ENCODE measurements at regions not wholly inside any gene's neighbourhood (a gene's known extent, or its start where the extent isn't known, plus 50 kb on each side); places are given as distances from the start of the nearest gene placed in this dataset.
"Not testable (repeated sequence)": the region's sequence is repeated elsewhere in the genome, so short reads cannot be mapped to it uniquely, and the experiment has no call there.

DNA sequence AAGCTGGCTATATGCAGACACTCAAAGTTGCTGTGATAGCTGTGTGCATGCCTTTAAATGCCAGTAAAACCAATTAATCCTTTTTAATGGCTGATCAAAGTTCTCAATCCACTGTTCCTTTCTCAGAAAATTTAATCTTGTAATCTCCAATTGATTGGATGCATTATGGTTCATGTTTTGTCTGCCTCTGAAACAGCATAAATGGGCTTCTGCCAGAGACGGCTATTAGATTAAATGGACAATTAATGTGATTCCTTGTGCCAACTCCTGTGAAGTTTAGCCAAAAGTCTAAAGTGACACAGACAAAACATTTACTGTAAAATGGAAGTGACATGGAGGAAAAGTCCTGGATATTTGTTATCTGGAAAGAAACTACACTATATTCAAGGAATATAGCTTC lies 952.5 kb upstream of the FAT3 start:
- H3K36me3 Mint-ChIP-seq, result no peaks in the 10 kb centered on the region
- Histone ChIP-seq H3K27ac (ENCODE audit: low read length) (no peak overlapping the region), H3K27me3 (replicated peaks in 1 of 2; ENCODE audit: control insufficient read depth in 2 of 2, extremely low read depth in 1 of 2, insufficient read depth in 2 of 2, low read length in 1 of 2) (no peaks in the 10 kb centered on the region), H3K4me1 (ENCODE audit: control insufficient read depth in 1 of 2, extremely low read depth in 1 of 2, insufficient read depth in 2 of 2, low read length in 2 of 2) (no peaks in the 10 kb centered on the region), H3K9me3 (no peaks in the 10 kb centered on the region), H3K36me3 (ENCODE audit: control insufficient read depth in 2 of 2, extremely low read depth in 1 of 2, insufficient read depth in 1 of 2, low read length in 1 of 2) (no peaks in the 10 kb centered on the region), H3K4me3 (ENCODE audit: control insufficient read depth in 1 of 2, extremely low read depth in 1 of 2, low read length in 1 of 2) (no peak overlapping the region)
- no peaks in the 10 kb centered on the region for H3K27me3 Mint-ChIP-seq
- peaks cover 4 to 9% (median 9%) of the 10 kb centered on the region in 3 donors for H3K9me3 Mint-ChIP-seq
- ChIA-PET POLR2A (no interaction called here), CTCF (no interaction called here)
- no peak for DNase-seq
- no peaks in the 10 kb centered on the region for H3K4me1 Mint-ChIP-seq
- H3K4me3 Mint-ChIP-seq, result no peak overlapping the region
- ATAC-seq (replicated peaks in 1 of 4), result no peak
- 83% methylated on average over 1 of the region's 1 CpG for WGBS (ENCODE audit: insufficient coverage)
- no peak overlapping the region for H3K27ac Mint-ChIP-seq

DNA sequence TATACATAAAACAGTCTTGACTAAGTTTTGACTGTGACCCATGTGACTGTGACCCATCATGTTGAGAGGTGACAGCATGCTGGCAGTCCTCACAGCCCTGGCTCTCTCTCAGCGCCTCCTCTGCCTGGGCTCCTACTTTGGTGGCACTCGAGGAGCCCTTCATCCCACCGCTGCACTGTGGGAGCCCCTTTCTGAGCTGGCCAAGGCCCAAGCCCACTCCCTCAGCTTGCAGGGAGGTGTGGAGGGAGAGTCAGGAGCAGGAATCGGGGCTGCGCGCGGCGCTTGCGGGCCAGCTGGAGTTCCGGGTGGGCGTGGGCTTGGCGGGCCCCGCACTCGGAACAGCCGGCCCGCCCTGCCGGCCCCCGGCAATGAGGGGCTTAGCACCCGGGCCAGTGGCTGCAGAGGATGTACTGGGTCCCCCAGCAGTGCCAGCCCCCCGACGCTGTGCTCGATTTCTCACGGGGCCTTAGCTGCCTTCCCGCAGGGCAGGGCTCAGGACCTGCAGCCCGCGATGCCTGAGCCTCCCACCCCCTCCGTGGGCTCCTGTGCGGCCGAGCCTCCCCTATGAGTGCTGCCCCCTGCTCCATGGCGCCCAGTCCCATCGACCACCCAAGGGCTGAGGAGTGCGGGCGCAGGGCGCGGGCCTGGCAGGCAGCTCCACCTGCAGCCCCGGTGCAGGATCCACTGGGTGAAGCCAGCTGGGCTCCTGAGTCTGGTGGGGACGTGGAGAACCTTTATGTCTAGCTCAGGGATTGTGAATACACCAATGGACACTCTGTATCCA lies 955.9 kb upstream of the FAT3 start:
- POLR2A ChIA-PET; H3K36me3 Mint-ChIP-seq; H3K36me3 ChIP-seq (ENCODE audit: control insufficient read depth in 2 of 2, extremely low read depth in 1 of 2, insufficient read depth in 1 of 2, low read length in 1 of 2); ATAC-seq (replicated peaks in 1 of 4); CTCF ChIA-PET; H3K4me1 Mint-ChIP-seq; H3K4me3 ChIP-seq (ENCODE audit: control insufficient read depth in 1 of 2, extremely low read depth in 1 of 2, low read length in 1 of 2); H3K27ac ChIP-seq (ENCODE audit: low read length); H3K4me3 Mint-ChIP-seq; H3K9me3 ChIP-seq; H3K27me3 ChIP-seq (replicated peaks in 1 of 2; ENCODE audit: control insufficient read depth in 2 of 2, extremely low read depth in 1 of 2, insufficient read depth in 2 of 2, low read length in 1 of 2); H3K4me1 ChIP-seq (ENCODE audit: control insufficient read depth in 1 of 2, extremely low read depth in 1 of 2, insufficient read depth in 2 of 2, low read length in 2 of 2); H3K27ac Mint-ChIP-seq; DNase-seq; H3K27me3 Mint-ChIP-seq: not testable (repeated sequence)
- WGBS (ENCODE audit: insufficient coverage), result 96% methylated on average over 30 of the region's 37 CpGs
- H3K9me3 Mint-ChIP-seq, result peaks cover 4 to 12% (median 11%) of the 10 kb centered on the region in 3 donors

DNA sequence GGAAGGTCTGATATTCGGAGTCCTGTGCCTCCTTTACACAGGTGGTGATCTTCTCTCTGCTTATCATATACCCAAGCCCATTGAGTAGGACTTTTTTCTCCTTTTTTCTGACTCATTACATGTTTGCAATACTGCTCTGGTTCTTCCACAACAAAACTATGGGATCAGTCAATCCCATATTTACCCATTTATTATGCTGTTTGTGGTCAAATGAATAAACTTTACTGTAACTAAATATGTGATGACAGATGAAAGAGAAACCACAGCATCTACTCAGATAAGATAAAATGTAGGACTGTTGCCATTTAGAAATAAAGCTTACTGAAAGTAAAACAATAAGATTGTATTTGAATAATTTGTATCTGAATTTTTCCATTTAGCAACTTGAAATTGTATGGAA lies 958.7 kb upstream of the FAT3 start:
- H3K27ac Mint-ChIP-seq, result no peak overlapping the region
- no CpG with 5 or more reads among the region's 1 CpG for WGBS (ENCODE audit: insufficient coverage)
- ATAC-seq (replicated peaks in 1 of 4), result no peak
- ChIA-PET POLR2A (no interaction called here), CTCF (no interaction called here)
- Histone ChIP-seq H3K9me3 (no peaks in the 10 kb centered on the region), H3K27ac (ENCODE audit: low read length) (no peak overlapping the region), H3K36me3 (ENCODE audit: control insufficient read depth in 2 of 2, extremely low read depth in 1 of 2, insufficient read depth in 1 of 2, low read length in 1 of 2) (no peaks in the 10 kb centered on the region), H3K4me1 (ENCODE audit: control insufficient read depth in 1 of 2, extremely low read depth in 1 of 2, insufficient read depth in 2 of 2, low read length in 2 of 2) (no peaks in the 10 kb centered on the region), H3K27me3 (replicated peaks in 1 of 2; ENCODE audit: control insufficient read depth in 2 of 2, extremely low read depth in 1 of 2, insufficient read depth in 2 of 2, low read length in 1 of 2) (no peaks in the 10 kb centered on the region), H3K4me3 (ENCODE audit: control insufficient read depth in 1 of 2, extremely low read depth in 1 of 2, low read length in 1 of 2) (no peak overlapping the region)
- H3K4me3 Mint-ChIP-seq, result no peak overlapping the region
- H3K27me3 Mint-ChIP-seq, result no peaks in the 10 kb centered on the region
- H3K4me1 Mint-ChIP-seq, result no peaks in the 10 kb centered on the region
- peaks cover 4 to 12% (median 7%) of the 10 kb centered on the region in 3 donors for H3K9me3 Mint-ChIP-seq
- no peaks in the 10 kb centered on the region for H3K36me3 Mint-ChIP-seq
- DNase-seq, result no peak

DNA sequence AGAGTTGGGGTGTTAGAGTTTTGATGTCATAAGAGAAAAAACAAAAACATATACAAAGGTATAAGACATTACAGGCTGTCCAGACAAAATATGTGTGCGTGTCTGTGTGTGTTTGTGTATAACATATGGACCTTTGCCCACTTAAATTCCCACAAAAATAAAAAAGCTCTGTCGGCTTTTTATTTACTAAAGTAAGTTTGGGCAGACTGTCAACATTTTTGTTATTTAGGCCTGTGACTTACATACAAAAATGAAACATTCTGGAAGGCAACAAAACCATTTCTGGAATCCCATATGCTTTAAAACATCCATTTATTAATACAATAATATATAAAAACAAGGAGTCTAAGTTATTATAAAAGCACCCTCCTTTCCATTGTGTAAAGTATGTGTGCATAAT lies 960.1 kb upstream of the FAT3 start:
- ATAC-seq (replicated peaks in 1 of 4), result no peak
- POLR2A ChIA-PET, result no interaction called here
- CTCF ChIA-PET, result no interaction called here

DNA sequence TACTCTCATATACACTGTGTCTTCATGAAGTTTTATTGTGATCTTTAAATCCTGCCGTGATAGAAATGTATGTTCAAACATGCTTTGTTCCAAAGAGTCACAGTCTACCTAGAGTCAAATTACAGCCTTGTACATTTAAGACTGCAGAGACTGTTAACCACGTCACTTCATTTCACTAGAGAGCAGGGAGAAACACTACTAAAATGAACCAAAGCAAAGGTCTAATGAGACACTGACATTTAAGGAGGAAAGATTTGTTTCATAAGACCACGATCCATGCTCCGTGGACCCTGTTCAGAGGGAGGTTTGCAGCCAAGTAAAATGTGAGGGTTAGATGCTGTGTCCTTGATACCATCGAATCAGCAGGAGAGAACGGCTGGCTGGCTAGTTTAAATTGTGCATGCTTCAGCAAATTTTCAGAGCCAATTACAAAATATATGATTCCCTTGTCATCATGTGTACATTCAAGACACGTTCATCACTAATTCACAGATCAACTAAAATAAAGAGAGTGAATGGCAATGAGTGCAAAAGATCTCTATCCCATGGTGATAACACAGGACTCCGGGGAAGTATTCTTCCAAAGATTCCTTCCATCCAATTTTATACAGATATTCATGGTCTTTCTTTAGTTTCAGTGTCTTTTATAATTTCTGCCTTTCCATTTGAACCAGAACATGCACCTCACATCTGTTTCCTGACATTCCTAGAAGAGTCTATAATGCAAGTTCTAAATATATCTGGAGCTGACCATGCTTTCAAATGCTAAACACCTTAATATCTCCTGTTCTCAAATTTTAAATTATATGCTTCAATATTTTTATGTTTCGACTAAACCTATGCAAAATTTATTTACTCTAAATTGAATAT lies 960.9 kb upstream of the FAT3 start:
- H3K9me3 Mint-ChIP-seq, result peaks cover 3 to 6% (median 6%) of the 10 kb centered on the region in 3 donors
- Histone ChIP-seq H3K36me3 (ENCODE audit: control insufficient read depth in 2 of 2, extremely low read depth in 1 of 2, insufficient read depth in 1 of 2, low read length in 1 of 2) (no peaks in the 10 kb centered on the region), H3K4me1 (ENCODE audit: control insufficient read depth in 1 of 2, extremely low read depth in 1 of 2, insufficient read depth in 2 of 2, low read length in 2 of 2) (no peaks in the 10 kb centered on the region), H3K27ac (ENCODE audit: low read length) (no peak overlapping the region), H3K9me3 (no peaks in the 10 kb centered on the region), H3K27me3 (replicated peaks in 1 of 2; ENCODE audit: control insufficient read depth in 2 of 2, extremely low read depth in 1 of 2, insufficient read depth in 2 of 2, low read length in 1 of 2) (no peaks in the 10 kb centered on the region), H3K4me3 (ENCODE audit: control insufficient read depth in 1 of 2, extremely low read depth in 1 of 2, low read length in 1 of 2) (no peak overlapping the region)
- CTCF ChIA-PET, result no interaction called here
- POLR2A ChIA-PET, result no interaction called here
- no peak for DNase-seq
- WGBS (ENCODE audit: insufficient coverage), result 71% methylated on average over 2 of the region's 9 CpGs
- H3K27me3 Mint-ChIP-seq, result no peaks in the 10 kb centered on the region
- no peaks in the 10 kb centered on the region for H3K36me3 Mint-ChIP-seq
- ATAC-seq (replicated peaks in 1 of 4), result no peak
- H3K4me3 Mint-ChIP-seq, result no peak overlapping the region
- H3K27ac Mint-ChIP-seq, result no peak overlapping the region
- H3K4me1 Mint-ChIP-seq, result no peaks in the 10 kb centered on the region

More for the DNA sequence above, 960.1 kb upstream of the FAT3 start:
- no peak overlapping the region for H3K27ac Mint-ChIP-seq
- no CpG with 5 or more reads among the region's 2 CpGs for WGBS (ENCODE audit: insufficient coverage)
- no peaks in the 10 kb centered on the region for H3K4me1 ChIP-seq (ENCODE audit: control insufficient read depth in 1 of 2, extremely low read depth in 1 of 2, insufficient read depth in 2 of 2, low read length in 2 of 2)
- no peaks in the 10 kb centered on the region for H3K27me3 Mint-ChIP-seq
- no peaks in the 10 kb centered on the region for H3K4me1 Mint-ChIP-seq
- no peak for DNase-seq
- no peaks in the 10 kb centered on the region for H3K36me3 ChIP-seq (ENCODE audit: control insufficient read depth in 2 of 2, extremely low read depth in 1 of 2, insufficient read depth in 1 of 2, low read length in 1 of 2)
- H3K36me3 Mint-ChIP-seq, result no peaks in the 10 kb centered on the region
- H3K4me3 Mint-ChIP-seq, result no peak overlapping the region
- H3K27me3 ChIP-seq (replicated peaks in 1 of 2; ENCODE audit: control insufficient read depth in 2 of 2, extremely low read depth in 1 of 2, insufficient read depth in 2 of 2, low read length in 1 of 2), result no peaks in the 10 kb centered on the region
- H3K27ac ChIP-seq (ENCODE audit: low read length), result no peak overlapping the region
- no peak overlapping the region for H3K4me3 ChIP-seq (ENCODE audit: control insufficient read depth in 1 of 2, extremely low read depth in 1 of 2, low read length in 1 of 2)
- no peaks in the 10 kb centered on the region for H3K9me3 ChIP-seq
- peaks cover 3 to 6% (median 6%) of the 10 kb centered on the region in 3 donors for H3K9me3 Mint-ChIP-seq

DNA sequence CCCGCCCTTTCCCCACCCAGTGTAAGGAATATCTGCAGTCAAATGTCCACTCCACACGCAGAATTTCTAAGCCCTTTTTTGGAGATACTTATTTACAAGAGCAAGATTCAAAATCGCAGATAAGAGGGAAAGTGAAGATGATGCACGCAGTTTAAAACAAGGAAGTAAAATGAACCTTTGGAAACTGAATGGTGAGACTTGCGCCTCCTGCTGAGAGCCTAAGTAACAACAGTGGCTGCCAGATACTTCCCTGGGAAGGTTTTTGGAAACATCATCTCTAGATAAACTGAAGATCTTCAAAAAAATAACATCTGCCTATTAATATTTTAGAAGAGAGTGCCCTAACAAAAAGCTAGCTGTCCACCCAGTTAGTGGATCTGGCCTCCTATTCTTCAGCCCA lies 963.1 kb upstream of the FAT3 start:
- Mint-ChIP-seq H3K27ac (no peak overlapping the region), H3K9me3 (peaks cover 3 to 6% (median 4%) of the 10 kb centered on the region in 3 donors), H3K4me3 (no peak overlapping the region), H3K36me3 (no peaks in the 10 kb centered on the region), H3K27me3 (no peaks in the 10 kb centered on the region), H3K4me1 (no peaks in the 10 kb centered on the region)
- WGBS (ENCODE audit: insufficient coverage), result 71% methylated on average over 2 of the region's 5 CpGs
- no peak for DNase-seq
- Histone ChIP-seq H3K4me3 (ENCODE audit: control insufficient read depth in 1 of 2, extremely low read depth in 1 of 2, low read length in 1 of 2) (no peak overlapping the region), H3K9me3 (no peaks in the 10 kb centered on the region), H3K27ac (ENCODE audit: low read length) (no peak overlapping the region), H3K4me1 (ENCODE audit: control insufficient read depth in 1 of 2, extremely low read depth in 1 of 2, insufficient read depth in 2 of 2, low read length in 2 of 2) (no peaks in the 10 kb centered on the region), H3K36me3 (ENCODE audit: control insufficient read depth in 2 of 2, extremely low read depth in 1 of 2, insufficient read depth in 1 of 2, low read length in 1 of 2) (no peaks in the 10 kb centered on the region), H3K27me3 (replicated peaks in 1 of 2; ENCODE audit: control insufficient read depth in 2 of 2, extremely low read depth in 1 of 2, insufficient read depth in 2 of 2, low read length in 1 of 2) (no peaks in the 10 kb centered on the region)
- POLR2A ChIA-PET, result no interaction called here
- CTCF ChIA-PET, result no interaction called here
- no peak for ATAC-seq (replicated peaks in 1 of 4)
